GM23338 (cell line): ENCODE measurements at regions not wholly inside any gene's neighbourhood (a gene's known extent, or its start where the extent isn't known, plus 50 kb on each side); places are given as distances from the start of the nearest gene placed in this dataset.

Experiments used
- ATAC-seq: fragments of 200-7000 bp; cut with Tn5 transposase; 3 replicates; pipeline ENCODE4 v1.9.1; 2020
- DNase-seq: peaks from one replicate; pipeline ENCODE4 v3.0.0-alpha.2; 2015; ENCODE audit warnings: low spot score
- H2AFZ ChIP-seq: fragments of 200-600 bp; sonication (generic); 2 replicates; pipeline ENCODE4 v1.8.0; 2016; ENCODE audit warnings: antibody characterized with exemption, mild to moderate bottlenecking, moderate library complexity
- H3F3A ChIP-seq: fragments of 200-600 bp; sonication (generic); replicated peaks from 2 replicates; pipeline ENCODE4 v1.8.0; 2017; ENCODE audit warnings: antibody characterized with exemption, mixed run types, low read depth
- H3K27ac ChIP-seq: fragments of 200-600 bp; sonication (generic); 2 replicates; pipeline ENCODE4 v1.6.1; 2016; ENCODE audit warnings: low read depth
- H3K27me3 ChIP-seq: fragments of 200-600 bp; sonication (generic); 2 replicates; pipeline ENCODE4 v1.8.0; 2016; ENCODE audit warnings: mild to moderate bottlenecking, mixed run types, moderate library complexity; ENCODE audit not compliant: insufficient read depth
- H3K36me3 ChIP-seq: fragments of 200-600 bp; sonication (generic); 2 replicates; pipeline ENCODE4 v1.8.0; 2016; ENCODE audit warnings: mild to moderate bottlenecking; ENCODE audit not compliant: insufficient read depth
- H3K4me1 ChIP-seq: fragments of 200-600 bp; sonication (generic); 2 replicates; pipeline ENCODE4 v1.8.0; 2016; ENCODE audit warnings: mild to moderate bottlenecking, moderate library complexity; ENCODE audit not compliant: insufficient read depth
- H3K4me2 ChIP-seq: fragments of 200-600 bp; sonication (generic); 2 replicates; pipeline ENCODE4 v1.7.1; 2017; ENCODE audit warnings: mixed run types
- H3K4me3 ChIP-seq: fragments of 200-600 bp; sonication (generic); 2 replicates; pipeline ENCODE4 v1.6.1; 2016; ENCODE audit warnings: mixed run types
- H3K79me2 ChIP-seq: fragments of 200-600 bp; sonication (generic); replicated peaks from 2 replicates; pipeline ENCODE4 v1.8.0; 2017; ENCODE audit warnings: mild to moderate bottlenecking; ENCODE audit not compliant: insufficient read depth
- H3K9me2 ChIP-seq: fragments of 200-600 bp; sonication (generic); 2 replicates; pipeline ENCODE4 v1.8.0; 2017; ENCODE audit not compliant: insufficient read depth
- H4K20me1 ChIP-seq: fragments of 200-600 bp; sonication (generic); replicated peaks from 2 replicates; pipeline ENCODE4 v1.8.0; 2017; ENCODE audit warnings: mild to moderate bottlenecking; ENCODE audit not compliant: insufficient read depth
- H3K27ac Mint-ChIP-seq: 2 replicates; pipeline ENCODE4 v1.8.0; 2020; ENCODE audit warnings: inconsistent platforms, mild to moderate bottlenecking, moderate library complexity, mixed read lengths
- H3K27me3 Mint-ChIP-seq: 3 replicates; pipeline ENCODE4 v1.8.0; 2022; ENCODE audit warnings: low read depth, mild to moderate bottlenecking, moderate library complexity, mixed read lengths, inconsistent platforms; ENCODE audit not compliant: insufficient read depth, poor library complexity
- H3K36me3 Mint-ChIP-seq: 3 replicates; pipeline ENCODE4 v1.8.0; 2021; ENCODE audit warnings: low read depth, mild to moderate bottlenecking, inconsistent platforms, moderate library complexity, mixed read lengths
- H3K4me1 Mint-ChIP-seq: 3 replicates; pipeline ENCODE4 v1.8.0; 2020; ENCODE audit warnings: mild to moderate bottlenecking, inconsistent platforms, mixed read lengths
- H3K4me3 Mint-ChIP-seq: 3 replicates; pipeline ENCODE4 v1.8.0; 2021; ENCODE audit warnings: moderate library complexity, mild to moderate bottlenecking, inconsistent platforms, mixed read lengths
- H3K9me3 Mint-ChIP-seq: 3 replicates; pipeline ENCODE4 v1.8.0; 2020; ENCODE audit warnings: moderate library complexity, mild to moderate bottlenecking, inconsistent platforms, mixed read lengths
- CREB1 ChIP-seq: fragments of 250-450 bp; sonication (Bioruptor Pico); IDR thresholded peaks from 2 replicates; pipeline ENCODE4 v1.5.0; 2020; ENCODE audit warnings: low read depth, mild to moderate bottlenecking, moderate library complexity
- EZH2 ChIP-seq: fragments of 200-600 bp; sonication (generic); IDR thresholded peaks from one replicate; pipeline ENCODE4 v1.8.0; 2017; ENCODE audit warnings: antibody characterized with exemption, mild to moderate bottlenecking, low read depth; ENCODE audit not compliant: unreplicated experiment
- EZH2phosphoT487 ChIP-seq: fragments of 200-600 bp; sonication (generic); IDR thresholded peaks from one replicate; pipeline ENCODE4 v1.8.1; 2018; ENCODE audit warnings: antibody characterized with exemption; ENCODE audit not compliant: unreplicated experiment
- JUNB ChIP-seq: IDR thresholded peaks from one replicate; pipeline ENCODE4 v1.6.1; 2016; ENCODE audit warnings: antibody characterized with exemption; ENCODE audit not compliant: unreplicated experiment
- NANOG ChIP-seq: IDR thresholded peaks from 2 replicates; pipeline ENCODE4 v1.6.1; 2016; ENCODE audit warnings: antibody characterized with exemption, borderline replicate concordance
- POLR2AphosphoS5 ChIP-seq: IDR thresholded peaks from 2 replicates; pipeline ENCODE4 v1.6.1; 2016; ENCODE audit warnings: antibody characterized with exemption, low read depth
- STAT1 ChIP-seq: IDR thresholded peaks from one replicate; pipeline ENCODE4 v1.6.1; 2016; ENCODE audit warnings: antibody characterized with exemption; ENCODE audit not compliant: unreplicated experiment
- ZNF114 ChIP-seq: fragments of 250-450 bp; sonication (Bioruptor Pico); IDR thresholded peaks from 2 replicates; pipeline ENCODE4 v1.5.0; 2020; ENCODE audit warnings: mild to moderate bottlenecking, moderate library complexity
- ZNF331 ChIP-seq: fragments of 250-450 bp; sonication (Bioruptor Pico); IDR thresholded peaks from 2 replicates; pipeline ENCODE4 v1.5.0; 2020; ENCODE audit warnings: low read depth, mild to moderate bottlenecking, moderate library complexity
- TF ChIP-seq, protein P1 (sequence below): IDR thresholded peaks from 2 replicates; pipeline ENCODE4 v1.6.1; 2016; ENCODE audit warnings: antibody characterized with exemption
- TF ChIP-seq, protein P2 (sequence below): IDR thresholded peaks from one replicate; pipeline ENCODE4 v1.6.1; 2018; ENCODE audit warnings: antibody characterized with exemption; ENCODE audit not compliant: unreplicated experiment
- TF ChIP-seq, protein P3 (sequence below): fragments of 250-450 bp; sonication (Bioruptor Pico); IDR thresholded peaks from 2 replicates; pipeline ENCODE4 v1.5.0; 2020; ENCODE audit warnings: mild to moderate bottlenecking, moderate library complexity
- TF ChIP-seq, protein P4 (sequence below), 2 experiments: fragments of 200-600 bp in 1 of 2; sonication (generic) in 1 of 2; conservative IDR thresholded peaks; 2 replicates each; pipeline versions ENCODE4 v1.5.1 to v1.6.1; 2016 to 2017; ENCODE audit warnings: antibody characterized with exemption in 2 of 2, low read depth in 2 of 2, mild to moderate bottlenecking in 2 of 2, moderate library complexity in 1 of 2

DNA sequence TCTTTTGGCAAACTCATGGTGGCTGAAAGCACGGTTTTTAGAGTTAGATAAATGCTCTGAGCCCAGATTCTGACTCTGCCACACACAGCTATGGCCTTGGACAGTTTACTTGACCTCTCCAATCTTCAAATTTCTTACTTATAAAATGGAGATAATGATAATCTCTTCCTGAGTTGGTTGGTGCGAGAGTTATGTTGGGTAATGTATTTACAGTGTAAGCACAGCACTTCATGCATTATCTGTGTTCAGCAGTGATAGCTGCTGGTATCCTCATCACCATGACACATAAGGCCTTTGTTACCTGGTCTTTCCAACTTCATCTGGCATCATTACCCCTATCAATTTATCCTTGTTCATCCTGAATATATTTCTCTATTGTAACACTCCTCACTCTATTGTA, 178.8 kb upstream of the ELL2 start:
- DNase-seq (no peak), ATAC-seq (no peak)
- Histone ChIP-seq H3K79me2 (no peaks in the 10 kb centered on the region), H3F3A (no peaks in the 10 kb centered on the region), H3K27me3 (no peaks in the 10 kb centered on the region), H3K27ac (no peak overlapping the region), H3K4me1 (peaks cover 22% of the 10 kb centered on the region), H3K9me2 (no peaks in the 10 kb centered on the region), H3K4me2 (no peak overlapping the region), H3K4me3 (no peak overlapping the region), H4K20me1 (no peaks in the 10 kb centered on the region), H2AFZ (no peak overlapping the region), H3K36me3 (no peaks in the 10 kb centered on the region)
- H3K27ac Mint-ChIP-seq = no peak overlapping the region
- no peaks in the 10 kb centered on the region for H3K36me3 Mint-ChIP-seq
- H3K9me3 Mint-ChIP-seq = no peaks in the 10 kb centered on the region
- H3K4me1 Mint-ChIP-seq = peaks cover 19% of the 10 kb centered on the region
- no peaks in the 10 kb centered on the region for H3K27me3 Mint-ChIP-seq
- no peak for TF ChIP-seq ZNF331 (CRISPR knock-in tag)
- TF ChIP-seq POLR2AphosphoS5 = no peak
- TF ChIP-seq ZNF114 = no peak
- no peak for TF ChIP-seq CREB1 (CRISPR knock-in tag)
- no peak for TF ChIP-seq EZH2
- no peak for TF ChIP-seq STAT1
- no peak for TF ChIP-seq JUNB
- TF ChIP-seq, protein P1, sequence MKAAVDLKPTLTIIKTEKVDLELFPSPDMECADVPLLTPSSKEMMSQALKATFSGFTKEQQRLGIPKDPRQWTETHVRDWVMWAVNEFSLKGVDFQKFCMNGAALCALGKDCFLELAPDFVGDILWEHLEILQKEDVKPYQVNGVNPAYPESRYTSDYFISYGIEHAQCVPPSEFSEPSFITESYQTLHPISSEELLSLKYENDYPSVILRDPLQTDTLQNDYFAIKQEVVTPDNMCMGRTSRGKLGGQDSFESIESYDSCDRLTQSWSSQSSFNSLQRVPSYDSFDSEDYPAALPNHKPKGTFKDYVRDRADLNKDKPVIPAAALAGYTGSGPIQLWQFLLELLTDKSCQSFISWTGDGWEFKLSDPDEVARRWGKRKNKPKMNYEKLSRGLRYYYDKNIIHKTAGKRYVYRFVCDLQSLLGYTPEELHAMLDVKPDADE = no peak
- TF ChIP-seq, protein P2, sequence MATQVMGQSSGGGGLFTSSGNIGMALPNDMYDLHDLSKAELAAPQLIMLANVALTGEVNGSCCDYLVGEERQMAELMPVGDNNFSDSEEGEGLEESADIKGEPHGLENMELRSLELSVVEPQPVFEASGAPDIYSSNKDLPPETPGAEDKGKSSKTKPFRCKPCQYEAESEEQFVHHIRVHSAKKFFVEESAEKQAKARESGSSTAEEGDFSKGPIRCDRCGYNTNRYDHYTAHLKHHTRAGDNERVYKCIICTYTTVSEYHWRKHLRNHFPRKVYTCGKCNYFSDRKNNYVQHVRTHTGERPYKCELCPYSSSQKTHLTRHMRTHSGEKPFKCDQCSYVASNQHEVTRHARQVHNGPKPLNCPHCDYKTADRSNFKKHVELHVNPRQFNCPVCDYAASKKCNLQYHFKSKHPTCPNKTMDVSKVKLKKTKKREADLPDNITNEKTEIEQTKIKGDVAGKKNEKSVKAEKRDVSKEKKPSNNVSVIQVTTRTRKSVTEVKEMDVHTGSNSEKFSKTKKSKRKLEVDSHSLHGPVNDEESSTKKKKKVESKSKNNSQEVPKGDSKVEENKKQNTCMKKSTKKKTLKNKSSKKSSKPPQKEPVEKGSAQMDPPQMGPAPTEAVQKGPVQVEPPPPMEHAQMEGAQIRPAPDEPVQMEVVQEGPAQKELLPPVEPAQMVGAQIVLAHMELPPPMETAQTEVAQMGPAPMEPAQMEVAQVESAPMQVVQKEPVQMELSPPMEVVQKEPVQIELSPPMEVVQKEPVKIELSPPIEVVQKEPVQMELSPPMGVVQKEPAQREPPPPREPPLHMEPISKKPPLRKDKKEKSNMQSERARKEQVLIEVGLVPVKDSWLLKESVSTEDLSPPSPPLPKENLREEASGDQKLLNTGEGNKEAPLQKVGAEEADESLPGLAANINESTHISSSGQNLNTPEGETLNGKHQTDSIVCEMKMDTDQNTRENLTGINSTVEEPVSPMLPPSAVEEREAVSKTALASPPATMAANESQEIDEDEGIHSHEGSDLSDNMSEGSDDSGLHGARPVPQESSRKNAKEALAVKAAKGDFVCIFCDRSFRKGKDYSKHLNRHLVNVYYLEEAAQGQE = no peak
- TF ChIP-seq, protein P3, sequence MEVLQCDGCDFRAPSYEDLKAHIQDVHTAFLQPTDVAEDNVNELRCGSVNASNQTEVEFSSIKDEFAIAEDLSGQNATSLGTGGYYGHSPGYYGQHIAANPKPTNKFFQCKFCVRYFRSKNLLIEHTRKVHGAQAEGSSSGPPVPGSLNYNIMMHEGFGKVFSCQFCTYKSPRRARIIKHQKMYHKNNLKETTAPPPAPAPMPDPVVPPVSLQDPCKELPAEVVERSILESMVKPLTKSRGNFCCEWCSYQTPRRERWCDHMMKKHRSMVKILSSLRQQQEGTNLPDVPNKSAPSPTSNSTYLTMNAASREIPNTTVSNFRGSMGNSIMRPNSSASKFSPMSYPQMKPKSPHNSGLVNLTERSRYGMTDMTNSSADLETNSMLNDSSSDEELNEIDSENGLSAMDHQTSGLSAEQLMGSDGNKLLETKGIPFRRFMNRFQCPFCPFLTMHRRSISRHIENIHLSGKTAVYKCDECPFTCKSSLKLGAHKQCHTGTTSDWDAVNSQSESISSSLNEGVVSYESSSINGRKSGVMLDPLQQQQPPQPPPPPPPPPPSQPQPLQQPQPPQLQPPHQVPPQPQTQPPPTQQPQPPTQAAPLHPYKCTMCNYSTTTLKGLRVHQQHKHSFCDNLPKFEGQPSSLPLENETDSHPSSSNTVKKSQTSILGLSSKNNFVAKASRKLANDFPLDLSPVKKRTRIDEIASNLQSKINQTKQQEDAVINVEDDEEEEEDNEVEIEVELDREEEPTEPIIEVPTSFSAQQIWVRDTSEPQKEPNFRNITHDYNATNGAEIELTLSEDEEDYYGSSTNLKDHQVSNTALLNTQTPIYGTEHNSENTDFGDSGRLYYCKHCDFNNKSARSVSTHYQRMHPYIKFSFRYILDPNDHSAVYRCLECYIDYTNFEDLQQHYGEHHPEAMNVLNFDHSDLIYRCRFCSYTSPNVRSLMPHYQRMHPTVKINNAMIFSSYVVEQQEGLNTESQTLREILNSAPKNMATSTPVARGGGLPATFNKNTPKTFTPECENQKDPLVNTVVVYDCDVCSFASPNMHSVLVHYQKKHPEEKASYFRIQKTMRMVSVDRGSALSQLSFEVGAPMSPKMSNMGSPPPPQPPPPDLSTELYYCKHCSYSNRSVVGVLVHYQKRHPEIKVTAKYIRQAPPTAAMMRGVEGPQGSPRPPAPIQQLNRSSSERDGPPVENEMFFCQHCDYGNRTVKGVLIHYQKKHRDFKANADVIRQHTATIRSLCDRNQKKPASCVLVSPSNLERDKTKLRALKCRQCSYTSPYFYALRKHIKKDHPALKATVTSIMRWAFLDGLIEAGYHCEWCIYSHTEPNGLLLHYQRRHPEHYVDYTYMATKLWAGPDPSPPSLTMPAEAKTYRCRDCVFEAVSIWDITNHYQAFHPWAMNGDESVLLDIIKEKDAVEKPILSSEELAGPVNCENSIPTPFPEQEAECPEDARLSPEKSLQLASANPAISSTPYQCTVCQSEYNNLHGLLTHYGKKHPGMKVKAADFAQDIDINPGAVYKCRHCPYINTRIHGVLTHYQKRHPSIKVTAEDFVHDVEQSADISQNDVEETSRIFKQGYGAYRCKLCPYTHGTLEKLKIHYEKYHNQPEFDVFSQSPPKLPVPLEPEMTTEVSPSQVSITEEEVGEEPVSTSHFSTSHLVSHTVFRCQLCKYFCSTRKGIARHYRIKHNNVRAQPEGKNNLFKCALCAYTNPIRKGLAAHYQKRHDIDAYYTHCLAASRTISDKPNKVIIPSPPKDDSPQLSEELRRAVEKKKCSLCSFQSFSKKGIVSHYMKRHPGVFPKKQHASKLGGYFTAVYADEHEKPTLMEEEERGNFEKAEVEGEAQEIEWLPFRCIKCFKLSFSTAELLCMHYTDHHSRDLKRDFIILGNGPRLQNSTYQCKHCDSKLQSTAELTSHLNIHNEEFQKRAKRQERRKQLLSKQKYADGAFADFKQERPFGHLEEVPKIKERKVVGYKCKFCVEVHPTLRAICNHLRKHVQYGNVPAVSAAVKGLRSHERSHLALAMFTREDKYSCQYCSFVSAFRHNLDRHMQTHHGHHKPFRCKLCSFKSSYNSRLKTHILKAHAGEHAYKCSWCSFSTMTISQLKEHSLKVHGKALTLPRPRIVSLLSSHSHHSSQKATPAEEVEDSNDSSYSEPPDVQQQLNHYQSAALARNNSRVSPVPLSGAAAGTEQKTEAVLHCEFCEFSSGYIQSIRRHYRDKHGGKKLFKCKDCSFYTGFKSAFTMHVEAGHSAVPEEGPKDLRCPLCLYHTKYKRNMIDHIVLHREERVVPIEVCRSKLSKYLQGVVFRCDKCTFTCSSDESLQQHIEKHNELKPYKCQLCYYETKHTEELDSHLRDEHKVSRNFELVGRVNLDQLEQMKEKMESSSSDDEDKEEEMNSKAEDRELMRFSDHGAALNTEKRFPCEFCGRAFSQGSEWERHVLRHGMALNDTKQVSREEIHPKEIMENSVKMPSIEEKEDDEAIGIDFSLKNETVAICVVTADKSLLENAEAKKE (CRISPR knock-in tag) = no peak
- TF ChIP-seq, protein P4, sequence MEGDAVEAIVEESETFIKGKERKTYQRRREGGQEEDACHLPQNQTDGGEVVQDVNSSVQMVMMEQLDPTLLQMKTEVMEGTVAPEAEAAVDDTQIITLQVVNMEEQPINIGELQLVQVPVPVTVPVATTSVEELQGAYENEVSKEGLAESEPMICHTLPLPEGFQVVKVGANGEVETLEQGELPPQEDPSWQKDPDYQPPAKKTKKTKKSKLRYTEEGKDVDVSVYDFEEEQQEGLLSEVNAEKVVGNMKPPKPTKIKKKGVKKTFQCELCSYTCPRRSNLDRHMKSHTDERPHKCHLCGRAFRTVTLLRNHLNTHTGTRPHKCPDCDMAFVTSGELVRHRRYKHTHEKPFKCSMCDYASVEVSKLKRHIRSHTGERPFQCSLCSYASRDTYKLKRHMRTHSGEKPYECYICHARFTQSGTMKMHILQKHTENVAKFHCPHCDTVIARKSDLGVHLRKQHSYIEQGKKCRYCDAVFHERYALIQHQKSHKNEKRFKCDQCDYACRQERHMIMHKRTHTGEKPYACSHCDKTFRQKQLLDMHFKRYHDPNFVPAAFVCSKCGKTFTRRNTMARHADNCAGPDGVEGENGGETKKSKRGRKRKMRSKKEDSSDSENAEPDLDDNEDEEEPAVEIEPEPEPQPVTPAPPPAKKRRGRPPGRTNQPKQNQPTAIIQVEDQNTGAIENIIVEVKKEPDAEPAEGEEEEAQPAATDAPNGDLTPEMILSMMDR (conservative IDR thresholded peaks at IDR 0.05; ENCODE audit: low read depth in 2 of 2) = no peak
- no peak for TF ChIP-seq EZH2phosphoT487
- TF ChIP-seq NANOG = no peak
- H3K4me3 Mint-ChIP-seq = no peak overlapping the region
